ENCODE measurements at regions not wholly inside any gene's neighbourhood (a gene's known extent, or its start where the extent isn't known, plus 50 kb on each side); places are given as distances from the start of the nearest gene placed in this dataset.
"Not testable (repeated sequence)": the region's sequence is repeated elsewhere in the genome, so short reads cannot be mapped to it uniquely, and the experiment has no call there.

- no peak for DNase-seq (ENCODE audit: low spot score)
These were observed 339.5 kb upstream of the ZNF608 start for GRCh38 chr5:125085797-125086505.

DNA sequence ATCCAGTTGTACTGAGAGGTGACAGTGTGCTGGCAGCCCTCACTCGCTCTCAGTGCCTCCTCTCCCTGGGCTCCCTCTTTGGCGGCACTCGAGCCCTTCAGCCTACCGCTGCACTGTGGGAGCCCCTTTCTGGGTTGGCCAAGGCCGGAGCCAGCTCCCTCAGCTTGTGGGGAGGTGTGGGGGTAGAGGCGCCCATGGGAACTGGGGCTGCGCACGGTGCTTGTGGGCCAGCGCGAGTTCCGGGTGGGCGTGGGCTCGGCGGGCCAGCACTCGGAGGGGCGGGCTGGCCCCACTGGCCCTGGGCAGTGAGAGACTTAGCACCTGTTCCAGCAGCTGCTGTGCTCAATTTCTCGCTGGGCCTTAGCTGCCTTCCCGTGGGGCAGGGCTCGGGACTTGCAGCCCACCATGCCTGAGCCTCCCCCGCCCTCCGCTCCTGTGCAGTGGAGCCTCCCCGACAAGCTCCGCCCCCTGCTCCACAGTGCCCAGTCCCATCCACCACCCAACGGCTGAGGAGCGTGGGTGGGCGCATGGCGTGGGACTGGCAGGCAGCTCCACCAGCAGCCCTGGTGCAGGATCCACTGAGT is 342.2 kb upstream of the ZNF608 start:
- DNase-seq (ENCODE audit: low spot score), result no peak

DNA sequence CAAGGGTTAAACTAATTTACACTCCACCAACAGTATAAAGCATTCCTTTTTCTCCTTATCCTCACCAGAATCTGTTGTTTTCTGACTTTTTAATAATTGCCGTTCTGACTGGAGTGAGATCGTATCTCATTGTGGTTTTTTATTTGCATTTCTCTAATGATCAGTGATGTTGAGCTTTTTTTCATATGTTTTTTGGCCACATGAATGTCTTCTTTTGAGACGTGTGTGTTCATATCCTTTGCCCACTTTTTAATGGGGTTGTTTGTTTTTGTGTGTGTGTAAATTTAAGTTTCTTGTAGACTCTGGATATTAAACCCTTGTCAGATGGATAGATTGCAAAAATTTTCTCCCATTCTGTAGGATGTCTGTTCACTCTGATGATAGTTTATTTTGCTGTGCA is 345.7 kb upstream of the ZNF608 start:
- not testable (repeated sequence) for DNase-seq (ENCODE audit: low spot score)

GRCh38 chr5:125093776-125094175 is 347.3 kb upstream of the ZNF608 start:
- DNase-seq (ENCODE audit: low spot score), result peak; percentile 16

DNA sequence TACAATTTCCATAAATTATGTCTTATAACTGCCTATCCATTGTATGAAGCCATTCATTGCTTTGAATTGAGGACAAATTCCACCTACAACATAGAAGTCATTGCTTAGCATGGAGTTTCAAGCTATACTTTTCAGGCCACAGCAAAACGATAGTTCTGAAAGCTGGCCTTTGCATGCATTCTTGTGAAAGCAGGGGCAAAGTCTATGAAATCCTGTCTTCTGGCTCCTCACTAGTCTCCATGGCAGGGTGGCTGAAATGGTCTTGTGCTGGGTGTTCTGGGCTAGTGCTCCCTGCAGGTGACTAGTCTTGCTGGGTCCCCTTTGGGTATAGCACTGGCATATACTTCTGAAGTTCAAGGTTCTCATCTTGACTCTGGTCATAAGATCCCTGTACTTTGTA is 353.9 kb upstream of the ZNF608 start:
- DNase-seq (ENCODE audit: low spot score), result no peak

DNA sequence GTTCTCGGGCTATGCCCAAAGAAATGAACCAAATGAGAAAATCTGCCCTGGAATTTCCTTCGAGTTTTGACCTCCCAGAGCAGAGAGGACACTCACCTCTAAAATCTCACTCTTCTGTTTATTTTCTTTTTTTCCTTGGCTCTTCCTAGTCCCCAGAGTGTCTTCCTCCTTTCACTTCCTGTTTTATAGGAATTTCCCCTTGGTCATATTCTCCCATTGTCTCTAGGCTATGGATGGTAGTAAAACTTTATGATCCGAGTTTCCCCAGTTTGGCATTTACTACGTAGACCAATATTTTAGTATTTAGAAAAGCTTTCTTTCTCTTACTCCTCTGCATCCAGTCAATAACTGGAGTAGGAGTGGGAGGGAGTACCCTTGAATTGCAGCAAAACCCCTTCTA is 354.5 kb upstream of the ZNF608 start:
- no peak for DNase-seq (ENCODE audit: low spot score)

GRCh38 chr5:125103459-125103858 is 357.0 kb upstream of the ZNF608 start:
- no peak for DNase-seq (ENCODE audit: low spot score)

GRCh38 chr5:125106271-125106670 is 359.8 kb upstream of the ZNF608 start:
- DNase-seq (ENCODE audit: low spot score), result no peak

DNA sequence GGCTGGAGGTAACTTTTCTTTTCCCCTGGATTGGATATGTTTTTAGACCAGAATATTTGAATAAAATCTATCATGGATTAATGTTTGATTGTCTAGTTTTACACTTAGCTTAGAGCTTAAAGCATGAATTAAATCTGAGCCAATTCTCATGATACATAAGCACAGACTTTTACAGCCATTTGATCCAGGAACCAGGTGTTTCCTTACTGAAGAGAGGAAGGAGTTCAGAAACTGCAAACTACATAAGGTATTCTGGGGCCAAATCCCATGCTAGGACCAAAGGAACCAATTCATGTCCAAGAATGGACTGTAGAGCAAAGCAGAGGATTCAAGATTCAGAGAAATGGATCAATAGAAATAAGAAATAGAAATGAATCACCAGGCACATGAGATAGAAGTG is 360.4 kb upstream of the ZNF608 start:
- DNase-seq (ENCODE audit: low spot score), result no peak

DNA sequence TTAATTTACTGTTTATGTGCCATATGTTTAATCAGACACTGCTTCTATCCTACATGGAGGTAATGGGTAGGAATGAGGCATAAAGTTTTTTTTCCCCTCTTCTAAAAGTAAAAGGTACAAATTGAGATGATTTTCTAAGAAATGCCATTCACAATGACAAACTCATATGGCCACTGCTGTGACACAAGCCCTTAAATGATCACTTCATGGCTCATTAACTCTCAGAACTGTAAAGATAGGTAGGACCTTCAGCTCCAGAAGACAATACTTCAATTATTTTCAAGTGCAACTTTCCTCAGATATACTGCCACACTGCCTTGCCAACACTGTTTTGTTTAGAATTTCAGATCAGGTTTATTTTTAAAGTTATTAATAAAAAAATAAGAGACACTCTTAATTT is 362.9 kb upstream of the ZNF608 start:
- no peak for DNase-seq (ENCODE audit: low spot score)

GRCh38 chr5:125109816-125110215 is 363.4 kb upstream of the ZNF608 start:
- no peak for DNase-seq (ENCODE audit: low spot score)

GRCh38 chr5:125112196-125112595 is 365.8 kb upstream of the ZNF608 start:
- DNase-seq (ENCODE audit: low spot score), result no peak

GRCh38 chr5:125113328-125113727 is 366.9 kb upstream of the ZNF608 start:
- DNase-seq (ENCODE audit: low spot score), result no peak

DNA sequence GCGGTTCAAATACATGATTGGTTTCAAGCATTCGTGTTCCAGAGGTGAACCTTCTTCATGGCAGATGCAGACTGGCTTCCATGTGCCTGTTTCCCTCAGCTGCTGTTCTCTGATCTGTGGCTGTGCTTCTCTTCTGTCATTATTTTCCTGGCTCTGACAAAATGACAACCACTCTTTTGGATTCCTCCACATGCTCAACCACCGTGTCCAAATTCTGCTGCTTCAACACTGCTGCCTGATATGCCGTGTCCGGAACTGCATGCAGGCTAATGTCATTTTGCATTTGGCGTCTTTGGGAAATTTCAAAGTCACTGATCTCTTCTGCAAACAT is 368.7 kb upstream of the ZNF608 start:
- DNase-seq (ENCODE audit: low spot score), result no peak

DNA sequence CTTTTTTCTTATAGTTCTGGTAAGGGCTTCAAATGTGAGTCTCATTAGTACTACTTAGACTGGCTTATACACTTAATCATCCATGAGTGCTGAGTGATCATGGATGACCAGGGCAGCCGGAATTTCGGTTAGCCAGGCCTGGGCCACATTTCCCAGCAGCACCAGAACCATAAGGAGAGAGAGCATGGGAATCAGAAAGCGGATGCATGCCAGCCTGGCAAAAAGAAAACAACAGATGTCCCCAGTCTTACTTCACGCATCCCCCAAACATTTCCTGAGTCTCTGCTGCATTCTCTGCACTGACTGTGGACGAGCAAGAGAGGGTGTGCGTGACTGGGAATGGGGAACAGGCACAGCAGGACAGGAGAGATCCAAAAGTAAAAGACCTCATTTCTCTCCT is 371.1 kb upstream of the ZNF608 start:
- DNase-seq (ENCODE audit: low spot score), result no peak

GRCh38 chr5:125120012-125120411 is 373.6 kb upstream of the ZNF608 start:
- no peak for DNase-seq (ENCODE audit: low spot score)

GRCh38 chr5:125125031-125125823 is 378.8 kb upstream of the ZNF608 start:
- DNase-seq (ENCODE audit: low spot score), result peak; percentile 54

- DNase-seq (ENCODE audit: low spot score), result no peak
These were observed 379.6 kb upstream of the ZNF608 start for GRCh38 chr5:125126050-125126449.

DNA sequence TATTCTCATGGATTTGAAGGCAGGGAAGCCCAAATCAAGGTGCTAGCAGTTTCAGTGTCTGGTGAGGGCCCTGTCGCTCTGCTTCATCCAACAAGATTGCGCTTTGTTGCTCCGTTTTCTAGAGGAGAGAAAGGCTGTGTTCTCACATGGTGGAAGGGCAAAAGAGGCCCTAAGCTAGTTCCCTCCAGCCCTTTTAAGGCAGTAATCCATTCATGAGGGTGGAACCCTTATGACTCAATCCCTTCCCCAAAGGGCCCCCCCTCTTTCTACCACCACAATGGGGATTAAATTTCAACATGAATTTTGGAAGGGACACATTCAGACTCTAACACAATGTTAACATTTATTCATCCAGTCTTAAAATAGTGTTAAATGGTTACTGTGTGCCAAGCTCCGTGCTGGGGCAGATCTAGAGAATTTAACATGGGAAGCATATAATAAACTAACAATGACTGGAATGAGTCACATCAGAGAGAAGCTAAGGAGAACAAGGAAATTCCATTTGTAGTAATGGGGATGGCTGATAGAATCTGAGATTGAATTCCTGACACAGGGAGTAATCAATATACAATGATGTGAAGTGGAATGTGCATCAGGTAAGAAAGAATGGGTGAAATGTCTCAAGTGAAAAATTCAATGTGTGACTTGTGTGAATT is 382.8 kb upstream of the ZNF608 start:
- DNase-seq (ENCODE audit: low spot score), result peak; percentile 25

DNA sequence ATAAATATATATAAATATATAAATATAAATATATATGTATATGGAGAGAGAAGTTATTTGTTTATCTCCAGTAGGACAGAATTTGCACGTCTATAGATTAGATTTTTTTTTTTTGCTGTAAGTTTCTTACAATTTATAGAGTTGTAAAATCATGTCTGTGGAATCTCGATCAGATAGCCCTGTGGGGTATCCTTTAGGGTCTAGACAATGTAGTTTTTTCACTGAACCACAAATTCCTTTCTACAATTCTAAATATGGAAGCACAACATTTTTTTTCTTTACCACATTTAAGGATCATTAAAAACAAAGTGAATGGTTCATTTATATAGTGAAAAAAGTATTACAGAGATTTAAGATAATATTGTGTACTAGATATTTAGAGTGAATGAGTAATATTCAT is 384.2 kb upstream of the ZNF608 start:
- DNase-seq (ENCODE audit: low spot score), result no peak

DNA sequence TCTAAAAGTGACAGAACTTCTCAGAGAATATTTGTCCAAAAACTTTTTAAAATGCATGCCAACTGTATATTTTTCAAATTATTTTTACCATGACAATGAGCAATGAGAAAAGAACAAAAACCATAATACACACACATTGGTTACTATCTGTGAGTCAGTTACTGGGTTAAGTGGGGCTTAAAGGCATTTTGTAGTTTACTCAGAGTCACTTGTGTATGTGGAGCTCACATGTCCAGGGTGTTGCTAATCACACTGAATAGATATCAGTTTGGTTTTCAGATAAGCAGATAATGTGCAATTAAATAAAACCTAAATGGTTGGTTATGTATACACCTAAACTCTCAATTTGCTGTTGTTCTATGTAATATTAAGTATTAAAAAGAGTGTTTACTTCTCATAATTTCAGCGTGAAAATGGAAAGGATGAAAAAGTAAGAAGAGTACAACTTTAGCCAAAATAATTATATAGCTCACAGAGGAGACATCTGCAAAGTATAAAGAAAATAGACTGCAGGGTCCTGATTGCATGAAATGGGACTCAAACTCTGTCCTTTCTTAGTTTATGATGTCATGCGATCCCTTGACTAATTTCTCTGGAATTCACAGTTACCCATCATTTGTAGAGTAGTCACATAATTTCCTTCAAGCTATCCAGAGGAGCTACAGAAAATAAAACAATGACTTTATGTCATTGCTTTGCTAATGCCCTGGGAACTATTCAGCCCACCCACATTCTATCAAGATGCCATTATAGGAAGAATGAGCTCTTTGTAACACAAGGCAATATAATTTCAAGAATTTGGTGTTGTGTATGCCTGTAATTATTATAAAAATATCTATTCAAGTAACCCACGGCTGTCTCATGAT is 388.0 kb upstream of the ZNF608 start:
- peak; percentile 84 for DNase-seq (ENCODE audit: low spot score)

DNA sequence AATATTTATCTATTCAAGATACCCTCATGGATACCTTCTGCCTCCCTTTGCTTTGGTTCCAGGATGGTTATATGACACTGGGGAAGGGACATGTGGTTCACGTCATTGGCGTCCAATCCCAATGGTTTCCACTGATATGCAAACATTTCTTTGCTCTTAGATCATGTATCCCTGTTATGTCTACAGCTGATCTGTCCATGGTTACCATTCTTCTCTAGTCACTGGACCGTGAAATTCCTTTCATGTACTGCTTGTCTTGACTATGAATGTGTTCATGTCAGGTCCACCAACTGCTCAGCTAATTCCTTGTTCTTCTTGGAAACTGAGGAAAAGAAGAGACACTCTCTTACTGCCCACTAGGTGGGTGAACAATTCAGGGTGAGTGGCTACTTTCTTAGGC is 391.1 kb upstream of the ZNF608 start:
- peak; percentile 33 for DNase-seq (ENCODE audit: low spot score)

Measured in H4 (cell line).